NCI-H187 (cell line): ENCODE measurements at regions not wholly inside any gene's neighbourhood (a gene's known extent, or its start where the extent isn't known, plus 50 kb on each side); places are given as distances from the start of the nearest gene placed in this dataset.
"Not testable (repeated sequence)": the region's sequence is repeated elsewhere in the genome, so short reads cannot be mapped to it uniquely, and the experiment has no call there.

ENCODE experiments used
- DNase-seq, 2 experiments: peaks; one replicate each; lab custom pipeline; 2025; lab: John Stamatoyannopoulos, UW

DNA sequence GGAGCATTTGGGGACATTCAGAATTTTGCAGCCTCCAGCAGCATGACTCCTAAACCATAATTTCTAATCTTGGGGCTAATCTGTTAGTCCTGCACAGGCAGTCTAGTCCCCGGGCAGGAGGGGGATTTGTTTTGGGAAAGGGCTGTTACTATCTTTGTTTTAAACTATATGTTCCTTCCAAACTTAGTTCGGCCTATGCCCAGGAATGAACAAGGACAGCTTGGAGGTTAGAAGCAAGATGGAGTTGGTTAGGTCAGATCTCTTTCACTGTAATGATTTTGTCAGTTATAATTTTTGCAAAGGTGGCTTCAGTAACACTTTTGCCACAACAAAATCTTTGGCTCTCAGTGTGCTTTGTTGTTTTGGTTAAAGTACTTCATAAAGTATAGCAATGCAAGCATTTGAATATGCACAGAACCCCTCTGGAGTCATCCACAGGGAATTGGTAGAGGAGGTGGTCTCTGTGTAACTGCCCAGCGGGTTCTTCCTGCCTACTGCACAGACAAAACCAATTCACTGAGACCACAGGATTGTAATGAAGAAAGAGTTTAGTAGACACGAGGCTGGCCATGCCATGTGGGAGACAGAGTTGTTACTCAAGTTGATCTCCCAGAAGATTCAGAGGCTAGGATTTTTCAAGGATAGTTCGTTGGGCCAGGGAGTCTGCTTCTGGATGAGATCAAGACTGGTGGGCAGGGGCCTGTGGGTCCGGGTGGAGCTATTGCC is 224.1 kb upstream of the MYLIP start:
- no peak for DNase-seq

GRCh38 chr6:15901141-15902115 is 227.5 kb upstream of the MYLIP start:
- DNase-seq: no peak

DNA sequence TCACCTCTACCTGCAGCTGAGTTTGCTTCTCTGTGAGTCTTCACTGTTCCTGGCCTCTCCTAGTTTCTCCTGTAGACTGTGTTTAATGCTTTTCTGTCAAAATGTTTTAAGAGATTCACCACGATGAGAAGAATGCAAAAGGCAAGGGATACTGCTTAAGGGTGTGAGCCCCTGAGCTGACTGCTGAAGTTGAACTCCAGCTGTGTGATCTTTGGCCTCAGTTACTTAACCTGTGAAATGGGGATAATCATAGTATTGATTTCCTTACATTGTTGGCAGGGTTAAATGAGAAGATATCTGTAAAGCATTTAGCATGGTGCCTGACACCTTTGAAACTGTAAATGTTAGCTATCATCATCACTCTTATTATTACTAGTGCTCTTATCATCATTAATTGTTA is 230.2 kb upstream of the MYLIP start:
- no peak for DNase-seq

- no peak for DNase-seq
Observed at GRCh38 chr6:15897063-15897876, 231.6 kb upstream of the MYLIP start.

DNA sequence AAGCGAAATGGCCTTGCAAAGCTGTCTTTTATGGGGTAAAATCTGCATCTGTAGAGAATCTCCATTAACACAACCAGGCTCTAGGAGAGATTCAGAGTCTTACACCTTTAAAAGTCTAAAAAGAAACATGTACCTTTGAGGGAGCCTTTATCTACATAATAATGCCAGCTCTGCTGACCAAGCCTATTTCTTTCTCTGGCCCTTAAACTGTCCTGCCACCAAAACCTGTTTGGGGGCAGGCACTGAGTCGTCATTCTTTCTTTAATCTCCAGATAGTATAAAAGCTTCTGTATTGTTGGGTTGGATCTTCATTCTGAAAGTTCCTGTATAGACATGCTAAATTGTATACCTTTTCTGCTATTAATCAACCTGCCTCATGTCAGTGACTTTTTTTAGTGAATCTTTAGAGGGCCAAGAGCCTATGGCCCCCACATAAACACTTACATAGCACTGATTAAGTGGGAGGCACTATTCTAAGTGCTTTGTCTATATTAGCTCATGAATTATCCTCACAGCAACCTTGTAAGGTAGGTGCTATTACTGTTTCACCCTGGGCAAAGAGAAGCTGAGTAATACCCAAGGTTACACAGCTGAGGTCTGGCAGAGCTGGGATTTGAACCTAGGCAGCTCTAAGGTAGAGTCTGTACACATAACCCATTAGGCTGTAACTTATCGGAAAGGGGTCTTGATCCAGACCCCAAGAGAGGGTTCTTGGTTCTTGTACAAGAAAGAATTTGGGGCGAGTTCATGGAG is 232.3 kb upstream of the DTNBP1 start:
- no peak for DNase-seq

DNA sequence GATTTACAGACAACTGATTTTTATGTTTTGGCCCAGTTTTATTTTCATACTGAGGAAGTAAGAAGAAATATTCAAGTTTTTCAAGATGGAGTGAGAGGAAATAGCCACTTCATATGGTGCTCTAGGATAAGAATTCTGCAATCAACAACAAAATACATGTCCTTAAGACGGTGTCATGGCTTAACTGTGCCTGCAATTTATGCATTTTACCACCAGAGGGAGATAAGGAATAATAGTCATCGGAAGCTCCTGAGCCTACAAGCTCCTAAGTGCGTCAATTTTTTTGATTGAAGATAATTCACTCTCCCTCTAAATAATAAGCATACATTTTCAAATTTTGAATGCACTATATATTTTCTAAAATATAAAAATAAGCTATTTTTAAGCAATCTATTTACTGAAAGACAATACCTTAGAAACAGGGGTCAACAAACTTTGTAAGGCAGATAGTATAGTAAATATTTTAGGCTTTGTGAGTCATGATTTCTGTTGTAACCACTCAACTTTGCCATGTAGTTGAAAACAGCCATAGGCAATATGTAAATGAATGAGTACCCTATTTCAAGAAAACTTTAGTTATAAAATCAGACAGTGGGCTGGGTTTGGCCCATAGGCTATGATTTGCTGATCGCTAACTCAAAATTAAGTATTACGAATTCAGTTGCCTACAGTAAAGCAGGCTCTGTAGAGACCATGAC is 230.9 kb upstream of the DTNBP1 start:
- DNase-seq: peak in 1 of 2 experiments; percentile 20

- no peak for DNase-seq
Observed at GRCh38 chr6:15892369-15892768, 229.5 kb upstream of the DTNBP1 start.

GRCh38 chr6:15888798-15889772 is 226.3 kb upstream of the DTNBP1 start:
- DNase-seq: no peak

- DNase-seq: no peak
Observed at GRCh38 chr6:15887491-15888461, 224.9 kb upstream of the DTNBP1 start.

- no peak for DNase-seq
Observed at GRCh38 chr6:15885624-15886023, 222.8 kb upstream of the DTNBP1 start.

- not testable (repeated sequence) for DNase-seq
Observed at GRCh38 chr6:15883593-15883992, 220.8 kb upstream of the DTNBP1 start.

DNA sequence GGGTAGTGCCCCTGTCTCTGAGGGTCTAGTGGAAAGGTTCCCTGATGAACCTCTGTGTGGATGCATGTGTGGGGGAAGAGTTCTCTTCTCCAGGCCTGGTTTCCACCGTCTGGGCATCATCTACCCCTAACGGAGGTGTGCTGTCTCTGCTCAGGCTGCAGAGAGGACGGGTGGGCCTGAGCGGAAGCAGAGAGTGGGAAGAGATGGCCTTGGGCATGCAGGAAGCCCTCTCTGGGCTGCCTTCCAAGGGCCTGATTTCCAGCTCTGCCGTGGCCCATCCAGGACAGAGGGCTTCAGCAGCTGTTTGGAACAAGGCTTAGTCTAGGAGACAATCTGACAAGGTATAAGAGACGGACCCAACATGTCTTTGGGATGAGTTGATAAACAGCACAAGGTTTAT is 220.1 kb upstream of the DTNBP1 start:
- no peak for DNase-seq

DNA sequence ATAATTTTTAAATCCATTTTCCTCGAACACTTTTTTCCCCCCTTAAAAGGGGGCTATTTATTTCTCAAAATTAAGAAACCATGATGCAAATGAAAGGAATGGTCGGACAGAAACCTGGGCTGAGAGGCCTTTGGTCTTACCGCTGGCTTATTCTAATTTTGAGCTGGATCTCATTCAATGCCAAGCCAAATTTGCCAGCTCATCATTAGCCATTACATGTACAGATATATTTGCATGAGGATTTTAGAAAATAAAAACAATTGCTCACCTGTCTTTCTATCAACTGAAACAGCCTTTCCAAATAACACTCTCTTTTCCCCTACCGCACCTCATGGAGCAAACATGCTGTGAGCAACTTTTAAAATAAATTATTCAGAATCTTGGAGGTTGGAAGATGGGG is 219.5 kb upstream of the DTNBP1 start:
- DNase-seq: no peak

GRCh38 chr6:15881150-15881549 is 218.3 kb upstream of the DTNBP1 start:
- no peak for DNase-seq

DNA sequence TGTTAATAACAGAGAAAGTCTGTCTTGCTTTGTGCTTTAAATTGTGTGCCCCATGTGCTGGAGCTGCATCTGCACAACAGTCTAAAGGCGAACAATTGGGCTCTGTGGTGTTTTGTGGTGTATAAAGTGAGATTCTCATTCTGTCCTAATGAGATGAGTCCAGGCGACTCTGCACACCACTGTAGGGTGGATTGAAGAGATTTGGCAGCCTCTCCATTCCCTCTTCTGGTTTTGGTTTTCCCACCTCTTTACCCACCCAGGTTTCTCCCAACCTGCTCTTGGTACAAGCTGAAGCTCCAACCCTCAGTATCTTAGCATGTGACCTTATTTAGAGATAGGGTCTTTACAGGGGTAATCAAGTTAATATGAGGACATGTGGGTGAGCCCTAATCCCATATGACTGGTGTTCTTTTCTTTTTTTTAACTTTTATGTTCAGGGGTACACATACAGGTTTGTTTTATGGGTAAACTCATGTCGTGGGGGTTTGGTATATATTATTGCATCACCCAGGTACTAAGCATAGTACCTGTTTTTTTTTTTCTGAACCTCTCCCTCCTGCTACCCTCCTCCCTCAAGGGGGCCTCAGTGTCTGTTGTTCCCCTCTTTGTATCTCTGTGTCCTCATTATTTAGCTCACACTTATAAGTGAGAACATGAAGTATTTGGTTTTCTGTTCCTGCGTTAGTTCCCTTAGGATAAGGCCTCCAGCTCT is 217.6 kb upstream of the DTNBP1 start:
- DNase-seq: no peak

DNA sequence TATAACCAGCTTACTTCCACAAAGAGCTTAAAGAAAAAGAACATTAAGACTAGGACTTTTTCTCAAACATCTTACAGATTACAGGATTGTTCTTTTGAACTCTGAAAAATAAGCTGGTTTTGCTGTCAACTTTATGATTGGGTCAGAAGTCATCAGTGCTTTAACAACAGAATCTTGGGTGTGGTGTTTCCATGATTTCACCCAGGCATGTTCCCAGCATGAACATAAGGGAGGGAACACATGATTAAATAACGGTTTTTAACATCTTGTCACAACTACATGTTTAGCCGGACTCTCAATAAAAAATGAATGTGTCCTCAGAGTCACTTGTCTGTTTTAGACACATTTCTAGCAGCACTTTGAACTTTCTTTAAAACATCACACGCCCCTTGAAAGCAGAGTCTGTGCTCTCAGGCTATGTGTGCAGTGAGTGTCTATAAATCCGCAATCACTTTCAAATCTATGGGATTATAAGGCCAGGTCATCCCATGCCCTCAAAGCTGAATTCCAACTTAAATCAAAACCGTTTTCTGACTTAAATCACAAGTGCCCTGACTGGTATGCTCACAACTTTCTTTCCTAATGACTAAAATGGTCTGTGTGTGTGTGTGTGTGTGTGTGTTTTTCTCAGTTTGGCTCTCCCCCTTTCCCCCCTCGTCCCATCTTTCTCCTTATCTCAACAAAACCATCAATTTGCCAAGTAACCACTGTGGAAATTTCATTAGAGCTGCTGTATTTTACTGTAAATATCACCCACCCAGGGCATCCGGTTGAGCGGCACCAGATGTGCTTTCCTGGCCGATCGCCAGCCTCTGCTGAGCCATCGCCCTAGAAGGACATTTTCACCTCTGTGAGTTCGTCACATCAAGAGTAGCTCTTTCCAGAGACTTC is 216.8 kb upstream of the DTNBP1 start:
- DNase-seq: no peak

DNA sequence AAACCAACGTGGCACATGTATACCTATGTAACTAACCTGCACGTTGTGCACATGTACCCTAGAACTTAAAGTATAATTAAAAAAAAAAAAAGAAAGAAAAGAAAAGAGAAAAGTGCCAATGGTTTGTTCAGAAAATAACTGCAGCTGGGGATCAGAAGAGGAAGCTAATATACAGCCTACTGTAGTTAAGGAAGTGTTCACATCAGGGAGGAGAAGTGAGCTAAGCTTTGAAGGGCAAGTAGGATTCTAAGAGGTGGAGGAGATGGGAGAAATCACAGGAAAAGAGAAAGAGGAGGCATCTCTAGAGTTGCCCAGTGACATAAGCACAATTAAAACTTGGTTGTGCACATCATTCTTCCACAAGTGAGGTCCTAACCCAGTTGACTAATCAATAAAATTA is 214.4 kb upstream of the DTNBP1 start:
- no peak for DNase-seq
